OCI-LY1 (cell line): ENCODE measurements at regions not wholly inside any gene's neighbourhood (a gene's known extent, or its start where the extent isn't known, plus 50 kb on each side); places are given as distances from the start of the nearest gene placed in this dataset.
"Not testable (repeated sequence)": the region's sequence is repeated elsewhere in the genome, so short reads cannot be mapped to it uniquely, and the experiment has no call there.

Experiments used
- CTCF ChIP-seq: fragments of 200-600 bp; sonication (generic), shearing (Covaris generic); IDR thresholded peaks from 2 replicates; pipeline ENCODE4 v1.5.1; 2017; ENCODE audit warnings: mild to moderate bottlenecking, antibody characterized with exemption, low read length, moderate library complexity, mixed read lengths
- EZH2 ChIP-seq: fragments of 200-600 bp; sonication (generic), shearing (Covaris generic); IDR thresholded peaks from 2 replicates; pipeline ENCODE4 v1.8.0; 2017; ENCODE audit warnings: borderline replicate concordance, mixed run types, mild to moderate bottlenecking, antibody characterized with exemption, low read length, moderate library complexity, mixed read lengths

GRCh38 chr20:47908361-47909035 is 123.2 kb upstream of the SULF2 start:
- TF ChIP-seq CTCF, EZH2: not testable (repeated sequence)
